WTC11 (cell line): ENCODE measurements at regions not wholly inside any gene's neighbourhood (a gene's known extent, or its start where the extent isn't known, plus 50 kb on each side); places are given as distances from the start of the nearest gene placed in this dataset.

Source experiments
- ATF1 ChIP-seq: sonication (generic); formaldehyde crosslinking; IDR thresholded peaks from 2 replicates; pipeline ENCODE4 v1.8.1; 2023; ENCODE audit warnings: mild to moderate bottlenecking, moderate library complexity, missing genetic modification reagents
- CTCF ChIP-seq: fragments of 200-600 bp; IDR thresholded peaks from 2 replicates; pipeline ENCODE4 v1.8.0; 2022; ENCODE audit warnings: antibody characterized with exemption
- ESRRA ChIP-seq: sonication (generic); formaldehyde crosslinking; IDR thresholded peaks from 2 replicates; pipeline ENCODE4 v1.8.1; 2022; ENCODE audit warnings: mild to moderate bottlenecking, missing genetic modification reagents, borderline replicate concordance
- NR1H2 ChIP-seq: sonication (generic); formaldehyde crosslinking; IDR thresholded peaks from 2 replicates; pipeline ENCODE4 v1.9.0; 2021; ENCODE audit warnings: mild to moderate bottlenecking, moderate library complexity, missing genetic modification reagents
- ZNF121 ChIP-seq: sonication (generic); formaldehyde crosslinking; IDR thresholded peaks from 2 replicates; pipeline ENCODE4 v1.8.0; 2023; ENCODE audit warnings: missing genetic modification reagents
- ZNF512 ChIP-seq: sonication (generic); formaldehyde crosslinking; IDR thresholded peaks from 2 replicates; pipeline ENCODE4 v1.8.1; 2022; ENCODE audit warnings: missing genetic modification reagents, borderline replicate concordance

- TF ChIP-seq ZNF121 (CRISPR knock-in tag) (no peak), NR1H2 (no peak), CTCF (no peak), ATF1 (CRISPR knock-in tag) (no peak), ZNF512 (CRISPR knock-in tag) (no peak), ESRRA (CRISPR knock-in tag) (no peak)
Observed at GRCh38 chr9:126148994-126149393, 177.6 kb upstream of the MVB12B start.
